HG03520 (cell line): ENCODE measurements at regions not wholly inside any gene's neighbourhood (a gene's known extent, or its start where the extent isn't known, plus 50 kb on each side); places are given as distances from the start of the nearest gene placed in this dataset.

Experiments used
- ATAC-seq: cut with Tn5 transposase; IDR thresholded peaks from one replicate; pipeline ENCODE4 v1.9.1; 2021; ENCODE audit warnings: mild to moderate bottlenecking, moderate library complexity; ENCODE audit not compliant: unreplicated experiment

GRCh38 chr6:168972128-168972527 lies 281.5 kb downstream of the THBS2 start:
- ATAC-seq, result no peak

GRCh38 chr6:168971549-168971948 lies 282.1 kb downstream of the THBS2 start:
- ATAC-seq, result no peak

GRCh38 chr6:168968801-168969200 lies 284.8 kb downstream of the THBS2 start:
- ATAC-seq, result no peak

- ATAC-seq, result peak; percentile 70
These were observed 285.4 kb downstream of the THBS2 start for GRCh38 chr6:168968228-168968627.

GRCh38 chr6:168967281-168967925 lies 286.2 kb downstream of the THBS2 start:
- no peak for ATAC-seq

- no peak for ATAC-seq
These were observed 289.4 kb downstream of the THBS2 start for GRCh38 chr6:168964138-168964835.

- ATAC-seq, result no peak
These were observed 290.8 kb downstream of the THBS2 start for GRCh38 chr6:168962886-168963285.

- no peak for ATAC-seq
These were observed 292.4 kb downstream of the THBS2 start for GRCh38 chr6:168961264-168961656.

- ATAC-seq, result no peak
These were observed 292.9 kb downstream of the THBS2 start for GRCh38 chr6:168960551-168961263.

GRCh38 chr6:168959696-168960095 lies 293.9 kb downstream of the THBS2 start:
- no peak for ATAC-seq

- ATAC-seq, result no peak
These were observed 296.5 kb downstream of the THBS2 start for GRCh38 chr6:168956884-168957730.

GRCh38 chr6:168956141-168956838 lies 297.4 kb downstream of the THBS2 start:
- no peak for ATAC-seq

GRCh38 chr6:168953461-168953860 lies 300.2 kb downstream of the THBS2 start:
- no peak for ATAC-seq

- no peak for ATAC-seq
These were observed 302.4 kb downstream of the THBS2 start for GRCh38 chr6:168951217-168951616.

- no peak for ATAC-seq
These were observed 302.8 kb downstream of the THBS2 start for GRCh38 chr6:168950858-168951214.

GRCh38 chr6:168949981-168950857 lies 303.4 kb downstream of the THBS2 start:
- no peak for ATAC-seq

GRCh38 chr6:168948990-168949531 lies 304.6 kb downstream of the THBS2 start:
- no peak for ATAC-seq

GRCh38 chr6:168948002-168948401 lies 305.6 kb downstream of the THBS2 start:
- ATAC-seq, result no peak

- ATAC-seq, result no peak
These were observed 310.3 kb downstream of the THBS2 start for GRCh38 chr6:168943231-168943905.
